ENCODE measurements at regions not wholly inside any gene's neighbourhood (a gene's known extent, or its start where the extent isn't known, plus 50 kb on each side); places are given as distances from the start of the nearest gene placed in this dataset.

- Mint-ChIP-seq H3K4me1 (peaks cover 10% of the 10 kb centered on the region), H3K4me3 (no peak overlapping the region), H3K27ac (no peak overlapping the region), H3K27me3 (ENCODE audit: low read depth, poor library complexity) (peaks cover 4% of the 10 kb centered on the region), H3K36me3 (ENCODE audit: low read depth) (no peaks in the 10 kb centered on the region), H3K9me3 (no peaks in the 10 kb centered on the region)
- no peak for DNase-seq
- TF ChIP-seq CTCF (IDR thresholded peaks at IDR 0.05), result no peak
These were observed 430.7 kb downstream of the EDEM1 start for GRCh38 chr3:5618170-5618569.

GRCh38 chr3:5630406-5630805 is 442.9 kb downstream of the EDEM1 start:
- TF ChIP-seq CTCF (IDR thresholded peaks at IDR 0.05), result no peak
- DNase-seq, result no peak
- Mint-ChIP-seq H3K4me3 (no peak overlapping the region), H3K36me3 (ENCODE audit: low read depth) (no peaks in the 10 kb centered on the region), H3K9me3 (no peaks in the 10 kb centered on the region), H3K27ac (no peak overlapping the region), H3K27me3 (ENCODE audit: low read depth, poor library complexity) (no peaks in the 10 kb centered on the region), H3K4me1 (peaks cover 5% of the 10 kb centered on the region)

GRCh38 chr3:5633960-5634359 is 446.5 kb downstream of the EDEM1 start:
- Mint-ChIP-seq H3K4me3 (no peak overlapping the region), H3K4me1 (peaks cover 5% of the 10 kb centered on the region), H3K36me3 (ENCODE audit: low read depth) (no peaks in the 10 kb centered on the region), H3K9me3 (peaks cover 12% of the 10 kb centered on the region), H3K27me3 (ENCODE audit: low read depth, poor library complexity) (no peaks in the 10 kb centered on the region), H3K27ac (no peak overlapping the region)
- no peak for DNase-seq
- no peak for TF ChIP-seq CTCF (IDR thresholded peaks at IDR 0.05)

- Mint-ChIP-seq H3K9me3 (peaks cover 12% of the 10 kb centered on the region), H3K36me3 (ENCODE audit: low read depth) (no peaks in the 10 kb centered on the region), H3K4me1 (peaks cover 5% of the 10 kb centered on the region), H3K27ac (no peak overlapping the region), H3K27me3 (ENCODE audit: low read depth, poor library complexity) (no peaks in the 10 kb centered on the region), H3K4me3 (no peak overlapping the region)
- DNase-seq, result no peak
- no peak for TF ChIP-seq CTCF (IDR thresholded peaks at IDR 0.05)
These were observed 446.9 kb downstream of the EDEM1 start for GRCh38 chr3:5634411-5634810.

- H3K27me3 Mint-ChIP-seq (ENCODE audit: low read depth, poor library complexity), result no peaks in the 10 kb centered on the region
- H3K36me3 Mint-ChIP-seq (ENCODE audit: low read depth), result no peaks in the 10 kb centered on the region
- H3K9me3 Mint-ChIP-seq, result peaks cover 18% of the 10 kb centered on the region
- peaks cover 5% of the 10 kb centered on the region for H3K4me1 Mint-ChIP-seq
- H3K4me3 Mint-ChIP-seq, result no peak overlapping the region
- no peak for DNase-seq
- no peak overlapping the region for H3K27ac Mint-ChIP-seq
- TF ChIP-seq CTCF (IDR thresholded peaks at IDR 0.05), result no peak
These were observed 448.2 kb downstream of the EDEM1 start for GRCh38 chr3:5635746-5636145.

GRCh38 chr3:5638550-5638949 is 451.0 kb downstream of the EDEM1 start:
- Mint-ChIP-seq H3K4me1 (peaks cover 5% of the 10 kb centered on the region), H3K4me3 (no peak overlapping the region), H3K27me3 (ENCODE audit: low read depth, poor library complexity) (peaks cover 3% of the 10 kb centered on the region), H3K9me3 (peaks cover 22% of the 10 kb centered on the region), H3K27ac (no peak overlapping the region), H3K36me3 (ENCODE audit: low read depth) (no peaks in the 10 kb centered on the region)
- no peak for TF ChIP-seq CTCF (IDR thresholded peaks at IDR 0.05)
- DNase-seq, result no peak

Measured in nephron progenitor cell (in vitro differentiated cells).